GM10248 (cell line): ENCODE measurements at regions not wholly inside any gene's neighbourhood (a gene's known extent, or its start where the extent isn't known, plus 50 kb on each side); places are given as distances from the start of the nearest gene placed in this dataset.

Experiments
- CTCF ChIA-PET: fragments of 300-600 bp; sonication (Branson Sonifier 250); formaldehyde crosslinking; extraction: SDS; loops from one replicate; lab custom pipeline; 2021; ENCODE audit warnings: antibody characterized with exemption; lab: Yijun Ruan, JAX
- POLR2A ChIA-PET: fragments of 350-650 bp; sonication (Branson Sonifier 250); formaldehyde crosslinking; extraction: SDS; loops from one replicate; lab custom pipeline; 2020; ENCODE audit warnings: antibody characterized with exemption; lab: Yijun Ruan, JAX
- DNase-seq: peaks from one replicate; pipeline ENCODE4 v3.0.0; 2012; ENCODE audit errors: extremely low spot score
- CTCF ChIP-seq: IDR thresholded peaks from 2 replicates; pipeline ENCODE4 v1.5.1; 2012; ENCODE audit warnings: mild to moderate bottlenecking, low read depth; ENCODE audit errors: extremely low read depth, missing control alignments, control extremely low read depth

DNA sequence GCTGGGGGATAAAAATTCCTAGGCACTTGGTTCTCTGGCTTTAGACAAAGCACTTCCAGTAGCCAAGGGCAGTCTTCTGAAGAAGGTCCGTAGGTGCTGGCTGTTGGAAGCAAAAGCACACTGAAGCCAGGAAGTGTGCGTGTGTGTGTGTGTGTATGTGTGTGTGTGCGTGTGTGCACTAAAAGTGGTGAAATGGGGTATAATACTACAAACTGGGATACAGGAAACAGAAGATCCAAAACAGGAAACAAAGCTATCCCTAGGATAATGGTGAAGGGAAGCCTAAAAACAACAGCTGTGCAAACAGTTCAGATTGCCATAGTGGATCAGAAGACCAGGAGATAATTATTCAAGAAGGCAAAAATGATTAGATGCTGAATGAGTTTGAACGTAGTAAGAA lies 103.4 kb downstream of the IL20RB start:
- ChIA-PET CTCF (interaction anchor here (0.8 to 2.1 kb wide), 2 partner anchors 29 to 48 kb away, joined by 3 to 7 read pairs; no protein-coding TSS in a partner anchor), POLR2A (no interaction called here)
- no peak for DNase-seq
- TF ChIP-seq CTCF, result no peak

GRCh38 chr3:137062250-137062649 lies 104.5 kb downstream of the IL20RB start:
- no peak for DNase-seq
- POLR2A ChIA-PET, result no interaction called here
- CTCF ChIA-PET, result interaction anchor here (1.2 to 2.1 kb wide), 2 partner anchors 9 to 30 kb away, joined by 3 to 7 read pairs; no protein-coding TSS in a partner anchor
- no peak for TF ChIP-seq CTCF

GRCh38 chr3:137065381-137065780 lies 107.6 kb downstream of the IL20RB start:
- no peak for TF ChIP-seq CTCF
- DNase-seq, result no peak
- POLR2A ChIA-PET, result no interaction called here
- CTCF ChIA-PET, result interaction anchor here (1.0 kb wide), 2 partner anchors 8 to 12 kb away, joined by 3 read pairs; no protein-coding TSS in a partner anchor

- ChIA-PET CTCF (no interaction called here), POLR2A (no interaction called here)
- TF ChIP-seq CTCF, result no peak
- no peak for DNase-seq
Observed at GRCh38 chr3:137066092-137066491, 108.3 kb downstream of the IL20RB start.

GRCh38 chr3:137071104-137071503 lies 113.3 kb downstream of the IL20RB start:
- POLR2A ChIA-PET, result no interaction called here
- CTCF ChIA-PET, result no interaction called here
- TF ChIP-seq CTCF, result no peak
- no peak for DNase-seq

- CTCF ChIA-PET, result interaction anchor here (1.5 kb wide), 1 partner anchor 11 kb away, joined by 3 read pairs; no protein-coding TSS in a partner anchor
Observed at GRCh38 chr3:137075020-137075419, 117.2 kb downstream of the IL20RB start.

More at GRCh38 chr3:137075020-137075419, 117.2 kb downstream of the IL20RB start:
- no peak for DNase-seq
- POLR2A ChIA-PET, result no interaction called here
- TF ChIP-seq CTCF, result no peak
